ENCODE measurements at regions not wholly inside any gene's neighbourhood (a gene's known extent, or its start where the extent isn't known, plus 50 kb on each side); places are given as distances from the start of the nearest gene placed in this dataset.
A peak's percentile ranks its signal among the peaks of the same experiment; 100 is the strongest.

DNA sequence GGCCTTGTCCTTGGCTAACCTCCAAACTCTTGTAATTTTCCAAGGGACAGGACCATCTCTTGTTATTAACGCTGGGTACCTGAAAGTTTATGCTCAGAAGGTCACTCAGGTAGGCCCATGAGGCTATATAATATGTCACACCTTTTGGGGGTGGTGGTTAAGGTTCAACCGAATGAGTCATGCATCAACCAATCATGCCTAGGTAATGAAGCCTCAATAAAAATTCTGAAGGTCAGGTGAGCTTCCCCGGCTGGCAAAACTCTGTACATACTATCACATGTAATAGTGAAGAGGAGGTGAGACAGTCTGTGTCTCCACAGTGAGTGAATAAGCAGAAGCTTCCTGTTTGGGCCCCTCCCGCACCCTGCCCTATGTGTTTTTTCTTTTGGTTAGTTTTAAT lies 424.9 kb downstream of the PCDH17 start:
- DNase-seq: no peak

DNA sequence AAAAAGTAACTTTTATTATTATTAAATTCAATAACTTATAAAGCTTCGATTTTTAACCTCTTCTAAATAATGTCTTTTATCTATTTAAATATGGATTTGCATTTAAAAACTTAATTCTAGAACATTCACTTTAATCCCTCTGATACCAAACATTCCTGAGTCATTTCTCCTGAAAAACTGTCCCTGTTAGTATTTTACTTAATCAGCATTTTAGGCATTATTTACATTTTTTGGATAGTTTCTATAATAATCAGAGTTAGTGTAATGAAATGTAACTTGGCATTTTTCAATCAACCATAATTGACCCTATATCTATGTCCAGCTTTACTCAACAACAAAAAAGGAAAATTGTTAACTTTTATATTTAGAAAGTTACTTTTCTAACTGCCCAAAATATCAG lies 428.1 kb downstream of the PCDH17 start:
- no peak for DNase-seq

DNA sequence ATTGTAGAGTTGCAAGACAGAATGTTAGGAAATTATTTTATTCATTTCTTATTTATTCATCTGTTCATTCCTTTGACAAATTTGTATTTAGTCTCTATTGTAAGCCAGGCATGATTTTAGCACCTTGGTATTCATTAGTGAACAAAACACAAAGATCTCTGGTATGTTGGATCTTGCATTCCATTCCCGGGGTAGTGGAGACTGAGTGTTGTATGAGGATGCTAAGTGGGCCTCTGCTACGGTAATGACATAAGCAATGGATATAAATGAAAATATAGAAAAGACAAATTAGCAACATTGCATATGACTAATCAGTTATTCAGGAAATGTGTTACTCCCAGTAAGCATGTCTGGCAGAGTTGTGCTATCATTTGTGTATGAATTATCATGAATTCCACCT lies 449.3 kb downstream of the PCDH17 start:
- DNase-seq: no peak

DNA sequence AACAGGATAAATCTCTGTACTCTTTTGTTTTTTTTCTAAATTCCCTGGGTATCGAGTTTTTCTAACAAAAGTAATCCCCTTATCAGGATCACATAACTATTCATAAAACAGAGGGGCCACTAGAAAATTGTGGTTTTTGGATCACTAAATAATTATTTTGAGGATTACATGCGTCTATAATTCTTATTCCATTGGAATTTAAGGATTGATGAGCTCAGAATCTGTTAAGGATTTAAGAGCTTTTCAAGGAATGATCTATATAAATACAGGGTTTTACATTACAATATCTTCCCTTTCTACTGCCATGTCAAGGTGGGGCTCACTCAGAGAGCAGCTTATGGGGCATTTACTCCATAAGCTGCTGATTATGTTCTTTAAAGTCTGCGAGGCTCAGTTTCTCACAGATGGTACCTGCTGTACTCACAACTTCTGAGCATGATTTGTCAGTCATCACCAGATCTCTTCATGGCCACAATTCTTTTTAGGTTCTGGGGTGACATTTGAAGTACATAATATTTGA lies 449.8 kb downstream of the PCDH17 start:
- no peak for DNase-seq

DNA sequence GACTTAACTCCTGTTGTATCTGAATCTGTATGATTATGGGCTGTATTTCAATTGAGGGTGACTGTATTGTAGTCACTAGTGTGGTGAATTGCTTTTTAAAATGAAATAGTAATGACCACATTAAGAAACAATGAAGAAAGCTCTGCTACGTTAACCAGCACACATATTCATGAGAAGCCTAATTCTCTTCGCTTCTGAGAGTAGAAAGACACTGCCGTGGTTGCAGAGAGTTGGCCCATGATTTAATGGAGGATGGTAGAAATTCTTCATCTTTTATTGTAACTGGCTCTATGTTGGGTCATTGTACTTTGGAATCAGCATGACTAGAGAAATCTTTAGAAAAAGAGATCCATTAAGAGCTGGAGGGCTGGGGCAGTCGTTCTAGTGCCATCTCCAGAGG lies 451.5 kb downstream of the PCDH17 start:
- DNase-seq: no peak

DNA sequence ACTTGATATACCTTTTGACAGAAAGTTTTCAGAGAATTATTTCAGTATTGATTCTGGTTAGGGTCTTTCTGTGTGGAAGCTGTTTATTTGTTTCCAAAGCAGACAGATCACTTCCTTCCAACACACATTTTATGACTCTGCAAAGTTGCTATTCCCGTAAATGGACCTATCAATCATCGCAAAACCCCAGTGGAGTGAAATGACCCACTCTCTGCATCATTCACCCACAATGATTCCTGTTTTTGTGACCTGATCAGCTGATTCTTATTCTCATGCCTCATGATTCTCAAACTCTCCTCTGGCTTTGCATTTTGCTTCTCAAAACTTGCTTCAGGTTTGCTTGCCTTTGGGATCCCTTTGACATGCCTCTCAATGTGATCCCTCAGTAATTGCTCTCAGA lies 453.7 kb downstream of the PCDH17 start:
- peak; percentile 20 for DNase-seq

DNA sequence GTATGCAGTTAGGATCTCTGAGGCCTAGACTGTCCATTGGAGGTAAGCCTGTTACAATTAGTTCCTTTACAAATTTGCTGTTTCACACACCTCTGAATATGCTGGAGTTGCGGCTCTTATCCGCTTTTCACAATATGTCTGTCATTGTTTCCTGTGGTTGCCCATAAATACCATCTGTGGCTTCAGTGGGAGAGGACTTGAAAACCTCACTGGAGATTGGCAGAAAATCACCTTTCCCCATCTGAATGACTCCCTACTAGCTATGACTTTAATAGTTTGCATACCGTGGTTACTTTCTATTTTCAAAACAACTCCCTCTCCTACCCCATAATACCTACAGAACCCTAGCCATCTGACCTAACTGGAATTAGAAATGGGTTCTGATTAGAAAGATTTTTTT lies 454.3 kb downstream of the PCDH17 start:
- DNase-seq: peak; percentile 49

DNA sequence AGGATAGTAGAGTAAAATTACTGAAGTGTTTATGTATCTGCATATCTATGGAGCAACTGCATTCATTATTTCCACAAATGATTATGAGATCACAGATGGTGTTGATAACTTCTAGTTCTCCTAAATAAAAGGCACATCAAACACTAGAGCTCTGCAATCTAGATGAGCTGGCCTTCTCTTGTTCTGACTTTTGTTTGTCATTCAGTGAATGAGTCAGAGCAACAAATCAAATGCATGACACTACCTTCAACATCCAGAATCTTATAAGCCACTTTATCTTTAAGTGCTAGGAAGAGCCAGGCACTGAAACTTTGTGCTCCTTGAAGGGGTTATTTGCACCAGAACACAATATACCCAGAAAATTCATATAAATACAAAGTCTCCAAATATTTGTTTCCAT lies 456.0 kb downstream of the PCDH17 start:
- DNase-seq: peak; percentile 18

DNA sequence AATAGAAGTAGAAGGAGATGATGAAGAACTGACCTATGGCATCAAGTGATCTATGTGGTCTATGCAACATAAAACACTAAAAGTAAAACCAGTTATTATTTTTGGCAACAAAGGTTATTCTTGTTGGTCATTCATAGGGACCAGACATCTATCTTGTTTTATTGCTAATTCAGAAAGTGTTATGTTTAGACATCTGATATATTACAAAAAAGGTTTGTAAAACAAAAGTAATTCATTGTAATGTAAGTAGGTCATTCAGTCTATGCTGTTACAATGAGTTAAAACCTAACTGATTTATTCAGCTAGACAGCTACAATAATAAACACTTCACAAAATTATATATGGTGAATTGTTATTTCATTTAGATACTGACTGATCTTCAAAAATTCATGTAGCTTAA lies 461.9 kb downstream of the PCDH17 start:
- DNase-seq: no peak

DNA sequence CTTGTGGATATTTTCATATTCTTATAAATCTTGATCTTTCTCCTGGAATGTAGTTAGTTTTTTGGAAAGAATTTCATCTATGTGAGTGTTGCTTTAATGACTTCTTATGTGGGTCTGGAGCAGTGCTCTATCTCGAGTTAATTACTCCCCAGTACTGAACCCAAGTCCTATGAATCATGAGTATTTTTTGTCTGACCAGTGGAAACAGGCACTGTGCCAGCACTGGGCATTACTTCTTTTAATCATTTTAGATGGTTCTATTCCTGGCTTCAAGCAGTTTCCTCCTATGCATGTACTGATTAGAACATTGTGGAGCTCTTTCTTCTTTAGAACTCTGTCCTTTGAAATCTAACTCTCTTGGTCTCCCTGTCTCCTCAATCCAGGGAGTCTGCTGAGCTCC lies 466.3 kb downstream of the PCDH17 start:
- DNase-seq: no peak

DNA sequence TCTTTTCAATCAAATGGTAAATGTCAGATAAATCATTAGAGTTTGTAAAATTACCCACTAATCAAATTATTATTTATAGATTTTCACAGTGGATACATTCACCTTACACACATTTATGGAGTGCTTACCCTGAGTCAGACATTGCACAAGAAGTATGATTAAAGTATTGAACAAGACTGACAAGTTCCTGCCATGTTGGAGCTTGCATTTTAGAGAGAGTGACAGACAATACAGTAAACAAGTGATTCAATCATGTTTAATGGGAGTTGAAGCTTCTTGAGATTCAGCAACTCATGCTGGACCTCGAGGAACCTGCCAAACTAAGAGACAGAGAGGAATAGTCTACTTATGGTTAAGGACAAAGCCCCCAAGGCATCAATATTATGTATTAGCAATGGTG lies 487.8 kb downstream of the PCDH17 start:
- DNase-seq: no peak

DNA sequence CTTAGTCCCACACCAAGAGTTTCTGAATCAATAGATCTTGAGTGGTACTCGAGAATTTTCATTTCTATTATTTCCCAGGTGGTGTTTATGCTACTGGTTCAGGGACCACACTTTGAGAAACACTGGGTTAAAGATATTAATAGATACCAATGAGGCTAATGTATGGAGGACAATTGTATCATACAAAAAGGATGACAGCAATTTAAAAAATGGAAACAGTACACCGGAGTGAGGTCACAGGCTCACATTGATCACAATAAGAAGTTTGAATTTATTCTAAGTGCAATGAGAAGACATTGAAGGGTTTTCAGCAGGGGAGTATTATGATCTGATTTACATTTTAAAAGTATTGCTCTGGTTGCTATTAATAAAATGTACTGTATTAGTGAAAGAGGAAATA lies 488.3 kb downstream of the PCDH17 start:
- DNase-seq: no peak

DNA sequence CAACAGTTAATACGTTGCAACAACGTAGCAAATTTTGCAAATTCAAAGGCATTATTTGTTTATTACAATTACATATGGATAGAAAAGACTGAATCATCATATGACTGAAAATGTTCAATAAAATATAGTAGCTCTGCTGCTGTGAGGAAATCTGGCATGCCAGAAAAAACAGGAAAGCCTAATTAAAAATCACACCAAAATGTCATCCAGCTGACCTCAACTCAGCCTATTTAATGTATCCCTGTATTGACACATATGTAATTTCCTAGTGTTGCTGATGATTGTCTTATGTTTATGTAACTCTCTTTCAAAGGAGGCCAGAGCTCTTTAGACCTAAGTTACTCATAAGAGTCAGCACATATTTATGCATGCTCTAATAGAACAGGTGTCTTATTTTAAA lies 495.0 kb downstream of the PCDH17 start:
- no peak for DNase-seq

DNA sequence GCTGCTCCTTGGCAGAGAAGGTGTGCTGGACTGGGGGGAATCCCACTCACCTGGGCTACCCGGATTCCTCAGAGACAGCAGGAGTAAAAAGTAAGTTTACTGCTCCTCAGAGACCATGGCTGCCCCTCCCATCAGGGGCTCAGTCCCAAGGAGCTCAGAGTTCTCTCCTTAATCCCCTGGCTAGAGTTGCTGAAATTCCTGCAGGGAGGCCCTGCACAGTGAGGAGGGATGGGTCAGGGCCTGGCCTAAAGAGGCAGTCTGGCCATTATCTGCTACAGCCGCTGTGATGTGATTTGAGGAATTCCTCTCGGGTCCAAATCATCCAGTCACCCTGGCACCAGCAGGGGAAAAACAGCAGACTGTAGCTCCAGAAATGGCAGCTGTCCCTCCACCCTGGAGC lies 502.5 kb downstream of the PCDH17 start:
- DNase-seq: no peak

DNA sequence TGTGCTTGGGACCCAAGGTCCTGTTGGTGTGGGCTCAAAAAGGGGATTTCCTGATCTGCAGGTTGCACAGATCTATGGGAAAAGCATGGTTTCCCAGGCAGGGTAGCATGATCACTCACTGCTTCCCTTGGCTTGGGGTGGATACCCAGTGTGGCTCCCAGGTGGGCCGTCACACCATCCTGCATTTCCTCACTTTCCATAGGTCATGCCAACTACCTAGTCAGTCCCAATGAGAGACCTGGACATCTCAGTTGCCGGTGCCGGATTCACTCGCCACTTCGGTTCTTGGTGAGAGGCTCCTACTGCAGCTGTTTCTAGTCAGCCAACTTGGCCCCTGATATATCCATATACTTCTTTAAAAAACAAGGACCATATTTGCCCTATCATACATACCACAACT lies 503.0 kb downstream of the PCDH17 start:
- no peak for DNase-seq

DNA sequence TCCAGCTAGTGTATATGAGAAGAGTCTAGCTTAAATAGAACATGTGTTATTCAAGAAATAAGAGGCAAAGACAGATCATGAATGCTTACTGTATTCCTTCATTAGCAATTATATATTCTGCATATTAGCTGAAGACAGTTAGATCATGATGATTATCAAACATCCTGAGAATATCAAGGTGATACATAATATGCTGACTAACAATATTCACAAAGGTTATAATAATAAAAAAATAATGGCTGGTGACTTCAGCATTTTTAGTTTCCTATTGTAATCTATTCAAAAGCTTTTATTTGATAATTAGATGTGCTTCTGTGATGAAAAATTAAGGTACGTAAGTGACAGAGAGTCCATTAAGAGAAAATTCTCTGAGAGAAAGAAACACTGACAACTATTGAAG lies 511.4 kb downstream of the PCDH17 start:
- no peak for DNase-seq

DNA sequence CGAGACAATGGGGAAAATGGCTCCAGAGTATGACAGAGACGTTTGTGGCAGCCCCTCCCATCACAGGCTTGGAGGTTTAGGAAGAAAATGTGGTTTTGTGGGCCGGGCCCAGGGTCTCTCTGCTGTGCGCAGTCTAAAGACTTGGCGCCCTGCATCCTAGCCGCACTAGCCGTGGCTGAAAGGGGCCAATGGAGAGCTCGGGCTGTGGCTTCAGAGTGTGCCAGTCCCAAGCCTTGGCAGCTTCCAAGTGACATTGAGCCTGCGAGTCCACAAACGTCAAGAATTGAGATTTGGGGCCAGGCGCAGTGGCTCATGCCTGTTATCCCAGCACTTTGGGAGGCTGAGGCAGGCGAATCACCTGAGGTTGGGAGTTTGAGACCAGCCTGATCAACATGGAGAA lies 513.1 kb downstream of the PCDH17 start:
- DNase-seq: no peak

DNA sequence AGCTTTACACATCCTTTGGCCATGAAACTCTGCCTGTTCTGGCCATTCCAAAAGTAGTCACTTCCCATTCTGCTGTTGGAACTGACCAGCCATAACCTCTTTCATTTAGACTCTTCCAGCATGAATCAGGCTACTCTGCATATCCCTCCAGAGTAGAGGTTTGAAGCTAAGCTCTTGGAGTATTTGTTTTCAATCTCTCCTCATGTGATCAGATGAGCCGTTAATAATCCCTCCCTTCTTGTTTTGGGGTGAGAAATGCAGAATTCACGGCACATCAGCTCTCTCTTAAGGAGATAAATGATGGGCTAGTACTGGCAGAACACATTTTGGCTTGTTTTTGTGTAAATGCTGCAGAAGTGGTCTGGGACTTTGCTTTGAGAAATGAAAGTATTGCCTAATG lies 519.9 kb downstream of the PCDH17 start:
- DNase-seq: no peak

DNA sequence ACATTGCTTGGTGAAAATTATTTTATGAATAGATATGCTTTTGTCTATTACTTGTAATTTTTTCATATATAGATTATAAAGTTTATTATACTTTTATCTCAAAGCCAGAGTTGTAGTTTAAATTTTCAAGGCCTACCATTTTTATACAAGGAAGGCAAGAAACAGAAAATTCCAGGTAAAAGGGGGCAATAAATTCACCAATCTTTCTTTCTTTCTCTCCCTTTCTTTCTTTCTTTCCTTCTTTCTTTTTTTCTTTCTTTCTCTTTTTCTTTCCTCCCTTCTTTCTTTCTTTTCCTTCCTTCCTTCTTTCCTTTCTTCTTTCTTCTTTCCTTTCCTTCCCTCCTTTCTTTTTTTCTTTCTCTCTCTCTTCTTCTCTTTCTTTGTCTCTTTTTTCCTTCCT lies 529.4 kb downstream of the PCDH17 start:
- no peak for DNase-seq

DNA sequence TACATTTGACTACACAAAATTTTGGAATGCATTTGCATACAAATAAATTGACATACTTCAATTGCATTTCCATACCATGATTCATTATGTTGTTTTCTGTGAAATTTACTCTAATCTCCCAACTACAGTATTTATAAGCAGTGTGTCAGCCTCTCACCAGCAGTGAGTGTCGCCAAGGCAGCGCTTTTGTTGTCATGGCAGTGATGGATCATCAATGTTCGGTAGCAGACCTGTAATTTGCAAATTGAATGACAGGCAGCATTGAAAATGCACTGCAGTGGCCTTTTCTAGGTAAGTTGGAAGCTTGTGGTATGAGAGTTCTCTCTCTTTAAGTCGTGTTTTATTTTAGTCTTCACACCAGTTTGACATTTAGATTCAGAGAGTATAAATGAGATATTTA lies 534.1 kb downstream of the PCDH17 start:
- no peak for DNase-seq

DNA sequence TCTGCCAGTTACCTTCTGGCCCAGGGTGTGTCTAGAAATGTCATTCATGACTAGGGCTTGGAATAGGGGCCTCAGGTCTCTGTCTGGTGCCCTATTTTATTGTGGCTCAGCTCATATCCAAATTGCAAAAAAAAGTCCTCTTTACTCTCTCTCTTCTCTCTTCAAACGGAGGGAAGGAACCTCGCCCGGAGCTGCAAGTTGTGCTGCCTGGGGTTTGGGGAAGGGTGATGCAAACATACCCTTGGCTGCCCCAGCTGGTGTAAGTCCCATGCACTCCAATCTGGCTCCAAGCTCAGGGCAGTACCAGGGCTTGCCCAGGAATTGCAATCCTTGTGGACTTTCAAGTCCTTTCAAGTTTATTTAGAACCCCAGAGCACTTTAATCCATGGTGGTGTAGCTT lies 549.6 kb downstream of the PCDH17 start:
- DNase-seq: no peak

DNA sequence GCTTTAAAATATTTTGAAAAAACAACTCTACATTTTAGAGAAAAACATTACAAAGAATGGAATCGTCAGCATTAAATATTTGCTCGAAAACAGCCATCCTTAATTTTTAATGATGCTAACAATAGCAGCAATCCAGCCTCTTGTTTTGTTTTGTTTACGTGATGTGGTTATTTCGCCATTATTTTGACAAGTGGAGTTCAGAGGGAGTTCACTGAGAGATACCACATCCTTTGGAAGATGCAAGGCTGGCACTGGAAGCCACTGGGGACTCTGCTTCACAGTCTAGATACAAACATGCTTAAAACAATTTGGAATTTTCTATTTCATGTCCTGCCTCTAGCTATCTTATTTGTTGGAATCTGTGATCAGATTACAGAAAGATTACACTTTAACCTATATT lies 556.3 kb downstream of the PCDH17 start:
- no peak for DNase-seq

DNA sequence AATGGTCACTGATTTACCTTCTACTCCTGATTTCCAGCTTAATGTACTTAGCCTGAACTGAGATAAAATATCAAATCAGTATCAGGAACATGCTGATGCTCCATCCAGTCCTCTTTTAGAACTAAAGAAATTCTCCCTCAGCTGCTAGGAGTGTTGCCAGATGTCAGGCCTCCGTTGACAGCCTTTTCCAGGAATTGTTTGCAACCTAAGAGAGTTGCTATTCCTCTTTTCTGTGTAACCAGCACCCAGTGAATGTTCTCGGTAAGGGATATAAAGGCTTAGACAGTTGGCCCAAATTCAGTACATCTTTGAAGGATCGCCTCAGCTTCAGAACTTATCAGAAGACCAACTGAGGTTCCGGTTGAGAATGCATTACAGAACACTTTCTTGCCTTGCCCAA lies 559.0 kb downstream of the PCDH17 start:
- no peak for DNase-seq

DNA sequence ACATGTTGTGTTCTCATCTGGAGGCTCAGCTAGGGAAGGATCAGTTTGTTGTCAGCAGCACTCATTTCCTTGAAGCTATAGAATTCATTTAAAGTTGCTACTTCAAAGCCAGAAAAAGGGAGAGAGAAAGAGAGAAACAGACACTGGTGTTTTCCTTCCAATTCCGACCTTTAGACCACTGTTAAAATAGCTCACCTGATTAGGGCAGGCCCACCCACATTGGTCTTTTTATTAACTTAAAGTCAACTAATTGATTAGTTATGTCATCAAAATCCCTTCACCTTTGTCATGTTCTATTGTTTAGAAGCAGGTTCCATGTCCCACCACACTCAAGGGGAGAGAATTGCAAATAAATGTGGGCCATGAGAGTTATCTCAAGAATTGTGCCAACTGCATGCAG lies 560.2 kb downstream of the PCDH17 start:
- no peak for DNase-seq

DNA sequence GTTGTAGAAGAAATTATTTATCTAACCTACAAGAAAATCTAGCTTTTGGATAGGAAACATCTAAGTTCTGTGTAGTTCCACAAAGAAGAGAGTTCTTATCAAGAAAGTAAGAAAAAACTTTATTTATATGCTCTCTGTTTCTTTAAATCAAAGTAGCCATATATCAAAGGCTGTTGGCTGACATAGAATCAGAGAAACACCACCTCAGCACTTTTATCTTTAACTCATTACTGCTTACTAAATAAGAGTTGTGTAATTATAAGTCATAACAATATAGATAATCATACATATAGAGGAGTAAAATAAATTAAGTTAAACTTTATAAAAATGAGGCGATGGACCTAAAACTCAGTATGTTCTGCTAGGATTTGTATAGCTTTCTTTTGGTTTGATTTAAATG lies 570.6 kb downstream of the PCDH17 start:
- no peak for DNase-seq

DNA sequence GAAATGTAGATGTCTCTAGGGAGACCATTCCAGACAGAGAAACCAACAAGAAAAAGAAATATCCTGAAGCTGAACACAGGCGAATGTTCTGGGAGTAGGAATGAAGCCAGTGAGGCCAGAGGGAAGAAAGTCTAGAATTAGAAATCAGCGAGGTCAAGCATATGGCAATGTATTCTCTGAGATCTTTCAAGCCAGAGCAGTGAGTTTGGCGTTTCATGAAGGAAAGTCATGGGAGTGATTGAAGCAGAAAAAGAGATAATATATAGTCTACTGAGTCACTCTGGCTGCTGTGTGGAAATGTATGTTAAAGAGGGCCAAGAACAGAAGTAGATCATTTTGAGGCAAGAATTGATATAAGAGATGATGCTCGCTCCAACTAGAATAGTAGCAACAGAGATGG lies 576.0 kb downstream of the PCDH17 start:
- no peak for DNase-seq
